ENCODE measurements at regions not wholly inside any gene's neighbourhood (a gene's known extent, or its start where the extent isn't known, plus 50 kb on each side); places are given as distances from the start of the nearest gene placed in this dataset.
"Not testable (repeated sequence)": the region's sequence is repeated elsewhere in the genome, so short reads cannot be mapped to it uniquely, and the experiment has no call there.

DNA sequence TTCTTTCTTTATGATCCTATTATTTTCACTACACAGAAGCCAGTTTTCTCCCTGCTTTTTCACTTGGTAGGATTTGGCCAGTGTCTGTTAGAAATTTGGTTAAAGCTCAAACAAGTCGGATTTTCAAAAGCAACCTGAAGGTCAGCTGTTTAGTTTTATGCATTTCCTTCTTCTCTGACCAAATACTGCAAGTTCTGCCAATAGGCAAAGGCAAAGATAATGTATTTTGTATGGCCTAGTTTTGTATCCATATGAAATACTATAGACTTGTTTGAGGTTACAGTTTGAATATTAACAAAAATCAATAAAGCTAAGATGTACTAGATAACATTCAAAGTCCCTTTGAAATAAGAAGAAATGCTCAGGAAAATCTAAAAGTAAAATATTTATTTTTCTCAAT is 439.4 kb downstream of the TRIML1 start:
- DNase-seq = no peak

DNA sequence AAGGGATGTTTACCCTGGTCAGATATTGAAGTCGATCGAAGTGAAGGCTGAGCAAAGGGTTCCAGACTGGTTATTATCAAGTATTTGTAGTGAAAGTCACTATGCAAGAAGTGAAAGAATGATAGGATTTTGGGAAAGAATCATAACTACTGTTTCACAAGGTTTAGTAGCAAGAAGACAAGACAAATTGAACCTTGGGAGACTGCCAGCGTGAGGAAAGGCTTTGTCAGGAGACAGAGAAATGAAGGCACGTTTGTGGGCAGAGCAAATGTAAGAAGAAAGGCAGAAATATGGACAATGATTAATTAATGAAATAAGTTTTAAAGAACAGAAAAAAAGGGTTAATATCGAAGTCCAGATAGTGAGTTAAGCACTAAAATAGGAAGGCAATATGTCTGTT is 456.8 kb downstream of the TRIML1 start:
- no peak for DNase-seq

DNA sequence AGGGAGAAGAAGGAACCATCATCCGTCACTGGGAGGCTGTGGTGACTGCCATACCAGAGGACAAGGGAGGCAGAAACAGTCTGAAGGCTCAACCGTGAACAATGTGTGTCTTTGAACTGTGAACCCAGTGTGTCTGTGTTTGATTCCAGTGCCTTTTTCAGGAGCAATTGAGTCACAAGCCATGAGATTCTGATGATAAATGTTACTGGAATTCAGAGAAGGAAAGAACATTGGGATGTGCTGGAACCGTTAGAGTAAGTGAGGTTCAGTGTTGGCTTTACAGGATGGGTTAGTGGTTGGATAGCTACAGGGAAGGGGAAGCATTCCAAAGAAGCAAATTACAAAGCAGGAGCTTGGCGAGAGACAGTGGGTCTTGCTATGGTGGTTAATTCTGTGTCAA is 464.4 kb downstream of the TRIML1 start:
- no peak for DNase-seq

DNA sequence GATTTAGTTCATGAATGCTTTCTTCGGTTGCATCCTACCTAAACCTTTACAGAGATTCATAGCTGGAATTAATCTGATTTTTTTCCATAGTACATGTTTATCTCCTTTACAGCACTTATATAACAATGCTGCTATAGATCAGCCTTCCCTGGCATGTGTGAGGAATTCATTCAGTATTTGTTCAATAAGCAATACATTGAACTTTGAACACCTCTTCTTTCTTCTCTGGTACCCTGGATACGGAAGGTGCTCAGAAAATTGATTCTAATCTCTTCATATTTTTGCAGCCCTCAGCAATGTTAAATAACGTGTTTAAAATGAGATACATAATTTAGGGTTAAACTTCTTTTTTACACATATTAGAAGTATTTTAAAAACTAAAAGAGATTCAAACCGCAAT is 467.4 kb downstream of the TRIML1 start:
- no peak for DNase-seq

DNA sequence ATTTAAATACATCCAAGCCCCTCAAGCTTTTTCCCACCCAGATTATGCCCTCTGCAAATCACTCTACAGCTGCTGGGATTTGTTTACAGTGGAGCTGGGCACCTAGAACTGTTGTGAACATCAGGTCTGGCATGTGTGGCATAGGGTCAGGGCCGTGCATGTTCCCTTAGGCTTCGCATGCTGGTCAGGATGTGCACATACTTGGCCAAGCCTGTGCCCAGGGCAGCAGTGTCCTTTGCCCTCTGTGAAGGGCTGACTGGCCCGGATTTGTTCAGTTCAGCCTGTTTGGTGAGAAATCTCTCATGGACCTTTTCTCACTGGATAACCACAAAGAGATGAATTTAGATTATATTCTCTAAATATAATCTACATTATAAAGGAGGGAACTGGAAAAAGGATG is 471.9 kb downstream of the TRIML1 start:
- DNase-seq = no peak

DNA sequence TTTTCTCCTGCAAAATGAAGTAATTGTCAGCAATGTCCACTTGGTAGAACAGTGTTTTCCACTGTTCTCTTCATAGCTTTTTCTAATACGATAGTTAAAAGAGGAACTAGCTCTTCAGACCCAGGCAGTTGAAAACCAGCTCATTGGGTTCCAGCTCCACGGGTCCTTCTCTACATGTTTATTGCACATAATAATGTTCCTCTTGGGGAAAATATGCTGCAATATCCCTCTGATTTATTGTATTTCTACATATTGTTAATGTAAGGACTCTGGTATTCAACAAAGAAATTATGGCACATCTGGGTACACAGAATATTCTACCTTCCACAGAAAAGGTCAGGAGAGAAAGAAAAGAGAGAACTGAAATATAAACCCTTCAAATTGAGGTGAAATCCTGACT is 473.4 kb downstream of the TRIML1 start:
- DNase-seq = no peak

DNA sequence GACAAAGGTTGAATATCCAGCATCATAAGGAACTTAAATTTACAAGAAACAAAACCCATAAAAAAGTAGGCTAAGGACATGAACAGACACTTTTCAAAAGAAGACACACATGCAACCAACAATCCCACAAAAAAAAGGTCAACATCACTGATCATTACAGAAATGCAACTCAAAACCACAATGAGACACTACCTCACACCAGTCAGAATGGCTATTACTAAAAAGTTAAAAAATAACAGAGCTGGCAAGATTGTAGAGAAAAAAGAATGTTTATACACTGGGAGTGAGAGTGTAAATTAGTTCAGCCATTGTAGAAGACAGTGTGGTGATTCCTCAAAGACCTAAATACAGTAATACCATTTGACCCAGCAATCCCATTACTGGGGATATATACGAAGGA is 474.7 kb downstream of the TRIML1 start:
- DNase-seq = no peak

DNA sequence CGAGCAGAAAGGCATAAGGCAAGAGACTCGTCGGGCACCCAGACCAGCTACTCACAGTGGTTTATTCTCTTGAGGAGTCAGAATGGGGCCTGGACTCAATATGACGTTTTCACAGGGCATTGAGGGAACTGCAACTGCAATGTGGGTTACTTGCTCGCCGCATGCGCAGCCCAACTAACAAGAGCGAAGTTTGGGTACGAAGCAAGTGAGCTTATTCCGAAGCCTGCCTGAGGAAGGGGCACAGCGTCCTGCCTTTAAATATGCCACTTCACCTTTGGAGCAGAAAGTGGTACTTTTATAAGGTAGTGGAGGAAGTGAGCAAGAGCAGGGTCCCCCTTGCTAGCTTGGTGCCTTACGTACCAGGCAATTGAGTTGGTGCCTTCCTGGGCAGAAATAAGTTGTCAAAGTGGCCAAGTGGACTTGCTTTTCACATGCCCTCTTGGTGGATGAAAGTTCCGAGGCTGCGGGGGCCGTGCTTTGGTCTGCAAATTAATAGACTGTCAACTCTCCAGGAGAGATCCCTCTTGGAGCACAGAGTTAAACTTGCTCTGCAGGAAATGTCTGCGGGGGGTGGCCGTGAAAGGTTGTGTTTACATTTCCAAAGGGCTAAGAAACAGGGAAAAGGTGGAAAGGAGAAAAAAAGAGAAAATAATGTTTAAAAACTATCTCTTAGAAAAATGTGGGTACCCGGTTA is 480.4 kb downstream of the TRIML1 start:
- DNase-seq = no peak

DNA sequence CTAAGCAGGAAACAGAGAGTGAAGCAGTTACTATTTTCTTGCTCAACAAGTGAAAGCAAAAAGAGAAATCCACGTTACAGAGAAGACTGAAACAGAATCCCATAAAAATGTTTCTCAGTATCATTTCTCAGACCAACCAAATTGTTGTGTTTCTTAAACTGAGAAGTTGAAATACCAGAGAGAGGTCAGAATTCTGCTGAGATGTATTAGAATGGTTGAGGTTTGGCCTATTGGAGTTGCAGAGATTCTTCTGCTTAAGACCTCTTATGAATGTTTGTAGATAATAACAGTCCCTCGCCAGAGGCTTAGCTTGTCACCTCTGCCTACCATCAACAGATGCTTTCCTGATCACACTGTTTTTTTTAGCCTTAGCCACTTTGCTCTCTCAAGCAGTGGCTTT is 481.4 kb downstream of the TRIML1 start:
- DNase-seq = no peak

DNA sequence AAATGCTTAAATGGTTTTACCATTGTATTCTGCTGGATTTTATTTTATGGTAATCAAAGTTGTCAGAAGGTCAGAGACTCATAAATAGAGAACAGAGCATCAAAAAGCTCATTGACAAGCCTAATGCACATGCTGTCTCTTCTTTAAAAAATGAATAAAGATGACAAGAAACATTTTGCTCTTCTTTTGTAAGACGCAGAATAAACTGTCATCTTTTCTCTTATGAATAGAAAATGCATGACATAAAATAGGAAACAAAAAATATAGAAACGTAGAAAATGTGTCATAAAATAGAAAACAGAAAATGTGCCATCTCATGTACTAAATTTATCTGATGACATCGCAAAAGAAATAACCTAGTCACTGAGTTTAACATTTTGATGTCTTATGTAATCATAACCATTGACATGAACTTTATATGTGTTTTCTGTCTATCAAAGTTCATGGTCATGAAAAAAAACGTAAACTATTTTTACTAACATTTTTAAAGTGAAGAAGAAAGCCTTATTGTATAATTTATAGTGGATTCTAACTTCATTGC is 484.1 kb downstream of the TRIML1 start:
- DNase-seq = no peak

DNA sequence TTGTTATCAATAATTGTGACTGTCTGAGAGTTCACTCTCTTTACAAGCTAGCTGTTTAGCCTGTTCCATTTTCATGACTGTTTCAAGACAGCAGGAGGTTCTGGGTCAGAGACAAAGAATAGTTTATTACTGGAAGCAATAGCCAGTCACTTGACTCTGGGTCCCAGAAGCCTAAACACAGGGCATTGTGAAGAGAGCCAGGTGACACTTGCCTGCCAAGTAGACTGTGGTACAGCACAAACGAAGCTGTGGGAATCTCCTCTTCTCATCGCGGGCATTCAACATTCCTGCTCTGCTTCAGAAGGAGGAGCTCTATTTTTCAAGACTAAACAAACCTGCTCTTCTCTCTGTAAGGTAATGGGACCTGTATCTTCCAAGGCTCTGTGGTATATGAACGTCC is 485.1 kb downstream of the TRIML1 start:
- no peak for DNase-seq

DNA sequence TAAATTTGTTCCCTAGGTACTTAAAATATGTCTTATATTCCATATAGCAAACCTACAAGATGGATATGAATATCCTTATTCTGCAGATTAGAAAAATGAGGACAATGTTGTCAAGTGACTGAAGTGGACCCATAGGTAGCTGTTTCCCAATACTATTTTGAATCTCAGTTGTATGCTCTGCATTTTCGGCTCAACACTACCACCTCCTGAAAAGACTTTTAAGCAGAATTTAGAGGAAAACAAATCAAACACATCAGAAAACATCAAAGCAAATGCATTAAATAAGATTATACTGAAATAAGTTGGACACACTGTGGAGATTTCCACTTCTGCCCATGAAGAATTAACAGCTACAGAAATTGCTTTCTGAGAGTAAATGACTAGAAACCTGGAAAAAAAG is 488.7 kb downstream of the TRIML1 start:
- DNase-seq = no peak

DNA sequence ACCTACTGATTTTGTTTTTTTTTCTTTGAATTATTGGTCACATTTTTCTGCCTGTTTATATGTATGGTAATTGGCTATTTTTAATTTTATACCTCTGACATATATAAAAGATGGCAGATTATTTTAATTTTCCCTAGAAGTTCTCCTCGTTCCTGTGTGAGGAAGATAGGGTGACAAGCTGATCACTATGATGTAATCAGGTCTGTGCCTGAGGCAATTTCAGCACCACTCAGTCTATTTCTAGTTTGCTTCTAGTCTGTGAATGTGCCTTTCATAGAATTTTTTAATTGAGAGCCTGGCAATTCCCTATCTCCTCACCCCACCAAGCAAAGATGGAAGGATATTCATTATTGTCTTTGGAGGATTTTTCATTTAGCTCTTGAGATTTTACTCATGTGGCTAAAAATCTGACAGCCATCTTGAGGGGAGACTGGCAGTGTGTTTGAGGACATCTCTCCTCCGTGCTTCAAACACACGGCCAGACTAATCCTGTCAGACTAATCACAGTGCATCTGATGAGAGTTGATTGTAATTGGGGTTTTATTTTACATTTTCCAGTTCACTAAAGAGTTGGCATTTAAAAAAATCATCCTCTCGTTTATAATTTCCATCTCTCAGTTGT is 500.3 kb downstream of the TRIML1 start:
- DNase-seq = no peak

DNA sequence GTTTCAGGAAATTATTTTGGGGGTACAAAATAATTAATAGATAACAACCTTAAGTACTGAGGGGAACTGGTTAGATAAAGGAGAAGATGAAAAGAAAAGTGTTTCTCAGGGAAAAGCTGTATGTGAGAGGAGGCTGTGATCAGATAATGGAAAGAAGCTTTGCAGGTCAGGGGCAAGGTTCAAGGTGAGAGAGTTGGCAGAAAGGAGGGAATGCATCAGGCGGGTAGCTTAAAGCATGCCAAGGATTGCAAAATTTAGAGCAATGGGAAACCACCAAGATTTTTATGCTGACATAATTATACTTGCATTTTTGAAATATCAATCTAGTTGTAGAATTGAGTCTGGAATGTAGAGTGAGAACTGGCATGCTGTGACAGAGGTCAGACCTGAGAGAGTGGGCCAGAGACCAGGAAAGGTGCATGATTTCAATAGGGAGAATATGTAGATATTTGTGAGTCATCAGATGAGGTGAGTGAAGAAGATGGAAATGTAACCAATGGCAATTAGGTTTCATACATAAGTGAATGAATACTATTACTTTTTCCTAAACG is 508.7 kb downstream of the TRIML1 start:
- DNase-seq = no peak

DNA sequence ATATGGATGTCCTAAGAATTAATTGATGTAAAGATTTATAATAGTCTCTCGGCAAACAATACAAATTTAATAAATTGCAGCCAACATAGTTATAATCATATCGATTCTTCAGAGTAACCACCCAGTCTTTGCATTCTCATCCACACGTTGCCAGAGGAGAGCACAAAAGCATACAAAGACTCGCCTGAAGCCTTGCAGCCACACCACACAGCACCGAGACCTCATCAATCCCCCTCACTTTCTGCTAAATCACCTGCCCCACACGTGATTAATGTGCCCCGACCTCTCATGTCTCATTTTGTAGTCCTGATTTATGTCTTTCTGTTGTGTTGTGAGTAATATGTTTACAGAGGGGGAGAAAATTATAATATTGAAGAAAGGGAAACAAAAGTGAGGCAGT is 510.4 kb downstream of the TRIML1 start:
- no peak for DNase-seq

DNA sequence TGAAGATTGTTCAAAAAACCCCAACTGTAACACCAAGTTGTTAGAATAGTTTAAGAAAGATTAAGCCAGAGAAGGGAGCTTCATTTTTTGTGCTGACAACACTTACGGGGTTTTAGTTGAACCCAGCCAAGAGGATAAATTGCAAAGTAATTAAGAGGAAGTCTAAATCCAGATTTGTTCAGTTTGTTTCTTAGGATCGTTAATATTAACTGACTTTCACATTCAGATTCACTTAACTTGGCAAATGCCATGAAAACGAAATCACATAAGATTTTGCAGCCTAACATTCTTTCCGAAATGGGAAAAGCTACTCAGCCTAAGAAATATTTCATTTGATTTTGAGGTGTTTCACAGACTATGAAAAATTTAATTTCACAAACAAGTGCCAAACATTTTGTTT is 511.3 kb downstream of the TRIML1 start:
- DNase-seq = no peak

DNA sequence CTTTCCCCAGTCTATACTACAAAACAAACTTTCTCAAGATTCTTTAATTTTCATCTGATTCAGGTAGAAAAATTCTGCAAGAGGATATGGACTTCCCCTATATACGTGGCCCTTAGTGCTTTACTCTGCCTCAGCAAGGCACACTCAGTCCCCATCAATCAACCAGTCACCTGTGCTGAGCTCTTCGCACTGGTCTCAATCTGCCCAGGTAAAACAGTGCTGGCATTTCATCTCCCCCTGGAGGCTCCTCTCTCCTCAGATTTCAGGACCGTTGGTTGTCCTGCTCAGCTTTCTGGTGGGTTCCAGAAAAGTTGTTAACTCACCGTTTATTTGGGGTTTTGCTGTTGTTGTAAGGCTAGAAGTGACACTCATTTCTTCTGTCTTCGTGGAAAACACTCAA is 518.1 kb downstream of the TRIML1 start:
- no peak for DNase-seq

DNA sequence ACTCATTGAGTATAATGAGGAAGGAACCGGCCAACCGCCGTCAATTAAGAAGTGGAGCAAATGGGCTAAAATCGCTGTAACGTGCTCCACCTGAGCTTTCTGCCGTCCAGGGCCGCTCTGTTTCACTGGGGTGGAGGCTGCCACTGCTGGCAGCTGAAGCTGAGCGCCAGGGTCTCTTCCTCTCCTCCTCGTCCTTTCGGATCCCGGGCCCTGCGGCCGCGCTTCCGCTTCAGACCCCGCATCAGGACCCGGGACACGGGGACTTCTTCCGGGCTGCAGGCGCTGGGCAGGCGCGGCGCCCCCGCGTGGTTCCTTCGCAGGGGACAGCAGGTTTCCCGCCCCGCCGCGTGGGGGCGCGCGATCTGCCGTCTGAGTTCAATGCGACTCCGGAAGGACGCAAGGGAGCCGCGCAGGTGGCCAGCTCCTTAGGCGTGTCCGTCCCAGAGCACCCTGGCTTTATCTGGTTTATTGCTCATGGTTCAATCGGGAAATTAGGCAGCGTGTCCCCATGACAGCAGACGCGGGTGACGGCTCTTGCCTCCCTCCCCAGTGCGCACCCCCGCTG is 519.8 kb downstream of the TRIML1 start:
- DNase-seq = no peak

DNA sequence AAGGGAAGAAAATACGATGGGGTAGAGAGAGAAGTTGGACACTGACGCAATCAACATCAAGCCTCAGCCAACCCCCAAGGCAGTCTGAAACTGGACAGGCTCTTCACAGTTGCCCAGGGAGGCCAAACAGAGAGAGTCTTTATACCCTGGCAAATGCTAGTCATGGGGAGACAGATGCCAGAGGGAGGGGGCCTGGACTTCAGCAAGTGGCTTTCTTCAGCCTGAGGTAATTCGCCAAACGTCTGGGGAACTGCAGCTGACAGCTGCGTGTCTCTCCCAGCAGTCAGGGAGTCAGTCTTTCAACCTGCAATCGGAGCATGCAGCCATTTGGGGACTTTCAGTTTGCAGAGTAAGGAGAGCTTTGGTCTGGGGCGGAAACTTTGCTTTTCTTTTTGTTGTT is 521.6 kb downstream of the TRIML1 start:
- no peak for DNase-seq

DNA sequence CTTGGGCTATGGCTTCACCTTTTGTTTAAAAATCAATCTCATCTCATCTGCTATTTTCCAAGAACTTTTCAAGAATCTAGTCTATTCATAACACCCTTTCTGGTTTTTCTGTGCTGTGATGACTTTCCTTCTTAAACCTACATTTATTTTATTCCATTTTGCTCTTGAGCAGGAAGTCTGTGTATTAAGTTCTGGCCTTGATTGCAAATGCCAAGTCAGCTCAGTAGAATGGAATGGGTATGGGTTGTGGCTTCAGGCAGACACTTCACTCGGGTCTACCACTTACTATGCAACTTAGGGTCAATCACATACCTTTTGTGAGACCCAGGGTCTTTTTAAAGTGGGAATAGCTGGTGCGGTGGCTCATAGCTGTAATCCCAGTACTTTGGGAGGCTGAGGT is 522.3 kb downstream of the TRIML1 start:
- no peak for DNase-seq

DNA sequence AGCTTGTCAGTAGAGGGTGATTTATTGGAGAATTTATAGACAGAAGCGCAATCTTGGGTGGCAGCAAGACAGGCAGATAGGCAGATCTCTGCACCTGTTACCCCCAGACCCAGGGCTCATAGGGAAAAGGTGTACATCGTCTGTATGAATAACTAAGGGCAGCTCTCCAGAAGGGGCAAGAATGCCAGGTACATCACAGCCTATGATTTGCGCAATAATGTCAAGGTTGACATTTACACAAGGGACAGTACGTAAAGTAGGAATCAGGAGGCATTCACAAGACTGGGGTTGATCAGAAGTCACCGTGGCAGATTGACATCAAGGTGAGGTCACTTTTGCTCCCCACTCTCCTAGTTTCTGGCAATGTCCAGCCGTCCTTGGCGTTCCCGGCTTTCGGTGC is 524.1 kb downstream of the TRIML1 start:
- no peak for DNase-seq

DNA sequence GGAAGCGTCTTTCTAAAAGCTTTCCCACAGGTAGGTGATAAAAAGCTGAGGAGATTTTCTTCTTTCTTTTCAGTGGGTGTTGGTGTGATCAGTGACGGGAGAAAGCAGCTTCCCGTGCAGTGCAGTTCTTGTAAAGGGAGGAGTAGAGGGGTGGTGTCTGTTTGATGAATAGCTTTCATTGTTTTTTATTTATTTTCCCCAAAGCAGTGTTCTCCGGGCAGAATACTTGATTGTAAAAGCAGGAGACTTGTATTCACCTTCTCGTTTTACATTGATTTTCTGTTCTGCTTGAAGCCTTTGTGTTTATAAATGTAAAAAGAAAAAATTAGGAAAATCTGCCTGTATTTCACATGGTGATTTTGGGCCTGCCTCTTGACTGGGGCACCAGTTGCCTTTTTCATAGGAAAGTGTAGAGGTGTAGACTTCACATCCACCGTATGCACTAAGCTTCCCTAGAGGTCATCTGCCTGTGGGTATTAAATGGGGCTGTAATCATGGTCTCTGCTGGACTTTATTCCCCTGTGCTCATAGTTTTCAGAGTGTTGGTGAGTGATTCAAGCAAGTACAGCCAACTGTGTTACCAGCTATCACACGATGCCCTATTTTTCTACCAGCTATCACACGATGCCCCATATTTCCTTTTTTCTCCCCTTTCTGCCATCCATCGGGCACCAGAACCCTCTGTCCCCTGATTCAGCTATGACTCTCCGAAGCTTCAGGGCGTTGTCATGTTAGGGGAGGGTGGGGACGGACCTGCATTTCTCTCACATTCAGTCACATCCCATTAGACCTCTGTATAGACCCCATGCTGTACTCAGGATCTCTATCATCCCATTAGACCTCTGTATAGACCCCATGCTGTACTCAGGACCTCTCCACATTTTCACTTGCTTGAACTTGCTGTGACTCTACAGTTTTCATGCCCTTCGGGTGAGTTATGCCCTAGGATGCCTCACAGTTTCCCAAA is 526.5 kb downstream of the TRIML1 start:
- DNase-seq = no peak

DNA sequence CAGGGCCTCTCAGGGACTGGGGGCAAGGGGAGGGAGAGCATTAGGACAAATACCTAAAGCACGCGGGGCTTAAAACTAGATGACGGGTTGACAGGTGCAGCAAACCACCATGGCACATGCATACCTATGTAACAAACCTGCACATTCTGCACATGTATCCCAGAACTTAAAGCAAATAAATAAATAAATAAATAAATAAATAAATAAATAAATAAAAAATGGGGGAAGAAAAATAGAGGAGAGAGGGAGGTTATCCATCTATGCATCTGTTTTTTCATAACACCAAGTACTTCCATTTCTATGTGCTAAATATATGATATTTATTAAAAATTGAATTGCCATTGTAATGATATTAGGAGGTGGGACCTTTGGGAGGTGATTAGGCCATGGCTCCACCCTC is 539.5 kb downstream of the TRIML1 start:
- not testable (repeated sequence) for DNase-seq
